ENCODE measurements at regions not wholly inside any gene's neighbourhood (a gene's known extent, or its start where the extent isn't known, plus 50 kb on each side); places are given as distances from the start of the nearest gene placed in this dataset.

DNA sequence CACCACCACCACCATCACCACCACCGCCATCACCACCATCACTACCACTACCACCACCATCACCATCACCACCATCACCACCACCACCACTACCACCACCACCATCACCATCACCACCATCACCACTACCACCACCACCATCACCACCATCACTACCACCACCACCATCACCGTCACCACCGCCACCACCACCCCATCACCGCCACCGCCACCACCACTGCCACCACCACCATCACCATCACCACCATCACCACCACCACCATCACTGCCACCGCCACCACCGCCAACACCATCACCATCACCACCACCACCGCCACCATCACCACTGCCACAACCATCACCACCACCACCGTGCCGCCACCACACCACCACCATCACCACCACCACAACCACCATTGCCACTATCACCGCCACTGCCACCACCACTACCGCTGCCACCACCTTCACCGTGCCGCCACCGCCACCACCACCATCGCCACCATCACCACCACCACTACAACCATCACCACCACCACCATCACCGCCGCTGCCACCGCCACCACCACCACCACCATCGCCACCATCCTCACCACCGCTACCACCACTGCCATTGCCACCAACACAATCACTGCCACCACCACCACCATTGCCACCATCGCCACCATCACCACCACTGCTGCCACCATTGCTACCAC is 1511.3 kb upstream of the AGA start:
- H3K4me1 ChIP-seq: no peaks in the 10 kb centered on the region
- 88% methylated on average over 22 of the region's 22 CpGs for WGBS
- TF ChIP-seq EP300 (IDR thresholded peaks at IDR 0.05) (no peak), POLR2AphosphoS5 (IDR thresholded peaks at IDR 0.05) (no peak), POLR2A (IDR thresholded peaks at IDR 0.05) (no peak)
- TF ChIP-seq, protein P1, sequence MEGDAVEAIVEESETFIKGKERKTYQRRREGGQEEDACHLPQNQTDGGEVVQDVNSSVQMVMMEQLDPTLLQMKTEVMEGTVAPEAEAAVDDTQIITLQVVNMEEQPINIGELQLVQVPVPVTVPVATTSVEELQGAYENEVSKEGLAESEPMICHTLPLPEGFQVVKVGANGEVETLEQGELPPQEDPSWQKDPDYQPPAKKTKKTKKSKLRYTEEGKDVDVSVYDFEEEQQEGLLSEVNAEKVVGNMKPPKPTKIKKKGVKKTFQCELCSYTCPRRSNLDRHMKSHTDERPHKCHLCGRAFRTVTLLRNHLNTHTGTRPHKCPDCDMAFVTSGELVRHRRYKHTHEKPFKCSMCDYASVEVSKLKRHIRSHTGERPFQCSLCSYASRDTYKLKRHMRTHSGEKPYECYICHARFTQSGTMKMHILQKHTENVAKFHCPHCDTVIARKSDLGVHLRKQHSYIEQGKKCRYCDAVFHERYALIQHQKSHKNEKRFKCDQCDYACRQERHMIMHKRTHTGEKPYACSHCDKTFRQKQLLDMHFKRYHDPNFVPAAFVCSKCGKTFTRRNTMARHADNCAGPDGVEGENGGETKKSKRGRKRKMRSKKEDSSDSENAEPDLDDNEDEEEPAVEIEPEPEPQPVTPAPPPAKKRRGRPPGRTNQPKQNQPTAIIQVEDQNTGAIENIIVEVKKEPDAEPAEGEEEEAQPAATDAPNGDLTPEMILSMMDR (IDR thresholded peaks at IDR 0.05): no peak
- H3K27me3 ChIP-seq: no peaks in the 10 kb centered on the region
- no peak overlapping the region for H3K4me3 ChIP-seq
- no peak for DNase-seq (ENCODE audit: low spot score in 2 of 2)
- no peaks in the 10 kb centered on the region for H3K9me3 ChIP-seq
- no peak overlapping the region for H3K27ac ChIP-seq
- no peaks in the 10 kb centered on the region for H3K36me3 ChIP-seq

DNA sequence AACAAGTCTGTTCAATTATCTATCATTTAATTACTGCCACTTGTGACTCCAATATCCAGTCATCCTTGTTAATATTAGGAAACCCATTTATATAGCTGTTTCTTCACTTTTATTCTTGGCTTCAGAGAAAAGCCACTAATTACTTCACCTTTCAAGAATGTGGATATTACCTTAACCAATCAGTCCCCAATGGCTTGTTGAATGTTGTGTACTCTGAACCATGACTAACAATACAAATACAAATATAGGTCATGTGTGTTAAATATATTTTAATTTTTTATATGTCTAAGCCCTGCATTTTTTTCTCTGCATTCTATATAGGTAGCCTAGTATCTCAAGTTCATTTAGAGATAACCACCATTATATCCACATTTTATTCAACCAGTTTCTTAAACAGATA is 1513.4 kb upstream of the AGA start:
- H3K27ac ChIP-seq: no peak overlapping the region

GRCh38 chr4:178958725-178959440 is 1516.6 kb upstream of the AGA start:
- WGBS: 81% methylated on average over 4 of the region's 4 CpGs
- H3K4me3 ChIP-seq: no peak overlapping the region
- no peaks in the 10 kb centered on the region for H3K4me1 ChIP-seq
- no peaks in the 10 kb centered on the region for H3K9me3 ChIP-seq
- H3K27ac ChIP-seq: no peak overlapping the region
- no peak for DNase-seq (ENCODE audit: low spot score in 2 of 2)
- H3K27me3 ChIP-seq: no peaks in the 10 kb centered on the region
- H3K36me3 ChIP-seq: no peaks in the 10 kb centered on the region
- TF ChIP-seq, protein P1 (IDR thresholded peaks at IDR 0.05): no peak
- TF ChIP-seq POLR2AphosphoS5 (IDR thresholded peaks at IDR 0.05) (no peak), EP300 (IDR thresholded peaks at IDR 0.05) (no peak), POLR2A (IDR thresholded peaks at IDR 0.05) (no peak)

More for the DNA sequence above, 1513.4 kb upstream of the AGA start:
- Histone ChIP-seq H3K4me1 (no peaks in the 10 kb centered on the region), H3K27me3 (no peaks in the 10 kb centered on the region), H3K4me3 (no peak overlapping the region), H3K36me3 (no peaks in the 10 kb centered on the region), H3K9me3 (no peaks in the 10 kb centered on the region)
- TF ChIP-seq POLR2AphosphoS5 (IDR thresholded peaks at IDR 0.05) (no peak), POLR2A (IDR thresholded peaks at IDR 0.05) (no peak), EP300 (IDR thresholded peaks at IDR 0.05) (no peak)
- TF ChIP-seq, protein P1 (IDR thresholded peaks at IDR 0.05): no peak
- no peak for DNase-seq (ENCODE audit: low spot score in 2 of 2)

- Histone ChIP-seq H3K9me3 (no peaks in the 10 kb centered on the region), H3K27me3 (no peaks in the 10 kb centered on the region), H3K27ac (no peak overlapping the region), H3K4me1 (no peaks in the 10 kb centered on the region), H3K36me3 (no peaks in the 10 kb centered on the region), H3K4me3 (no peak overlapping the region)
- WGBS: 81% methylated on average over 4 of the region's 4 CpGs
- no peak for DNase-seq (ENCODE audit: low spot score in 2 of 2)
- TF ChIP-seq POLR2A (IDR thresholded peaks at IDR 0.05) (no peak), EP300 (IDR thresholded peaks at IDR 0.05) (no peak), POLR2AphosphoS5 (IDR thresholded peaks at IDR 0.05) (no peak)
- TF ChIP-seq, protein P1 (IDR thresholded peaks at IDR 0.05): no peak
Measured at GRCh38 chr4:178963446-178964045, 1521.3 kb upstream of the AGA start.

DNA sequence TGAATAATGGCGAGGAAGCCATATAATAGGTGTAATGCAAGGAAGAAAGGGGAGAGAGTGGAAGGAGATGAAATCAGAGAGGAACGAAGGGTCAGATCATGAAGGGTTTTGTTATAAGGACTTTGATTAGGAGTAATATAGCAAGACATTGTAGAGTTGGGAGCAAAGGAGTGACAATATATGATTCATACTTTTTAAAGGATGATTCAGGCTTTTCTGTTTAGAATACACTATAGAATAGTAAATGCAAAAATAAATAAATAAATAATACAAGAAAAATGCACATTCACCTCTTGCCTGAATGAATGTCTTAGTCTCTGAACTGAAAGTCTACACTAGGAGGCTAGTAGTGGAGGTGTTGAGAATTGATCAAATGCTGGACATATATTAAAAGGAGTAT is 1524.4 kb upstream of the AGA start:
- 91% methylated on average over 2 of the region's 2 CpGs for WGBS

More for the DNA sequence above, 1524.4 kb upstream of the AGA start:
- no peak for DNase-seq (ENCODE audit: low spot score in 2 of 2)
- H3K4me3 ChIP-seq: no peak overlapping the region
- H3K36me3 ChIP-seq: no peaks in the 10 kb centered on the region
- no peak overlapping the region for H3K27ac ChIP-seq
- TF ChIP-seq POLR2A (IDR thresholded peaks at IDR 0.05) (no peak), EP300 (IDR thresholded peaks at IDR 0.05) (no peak), POLR2AphosphoS5 (IDR thresholded peaks at IDR 0.05) (no peak)
- TF ChIP-seq, protein P1 (IDR thresholded peaks at IDR 0.05): no peak
- H3K9me3 ChIP-seq: no peaks in the 10 kb centered on the region
- no peaks in the 10 kb centered on the region for H3K4me1 ChIP-seq
- H3K27me3 ChIP-seq: no peaks in the 10 kb centered on the region
